ENCODE measurements at regions not wholly inside any gene's neighbourhood (a gene's known extent, or its start where the extent isn't known, plus 50 kb on each side); places are given as distances from the start of the nearest gene placed in this dataset.

DNA sequence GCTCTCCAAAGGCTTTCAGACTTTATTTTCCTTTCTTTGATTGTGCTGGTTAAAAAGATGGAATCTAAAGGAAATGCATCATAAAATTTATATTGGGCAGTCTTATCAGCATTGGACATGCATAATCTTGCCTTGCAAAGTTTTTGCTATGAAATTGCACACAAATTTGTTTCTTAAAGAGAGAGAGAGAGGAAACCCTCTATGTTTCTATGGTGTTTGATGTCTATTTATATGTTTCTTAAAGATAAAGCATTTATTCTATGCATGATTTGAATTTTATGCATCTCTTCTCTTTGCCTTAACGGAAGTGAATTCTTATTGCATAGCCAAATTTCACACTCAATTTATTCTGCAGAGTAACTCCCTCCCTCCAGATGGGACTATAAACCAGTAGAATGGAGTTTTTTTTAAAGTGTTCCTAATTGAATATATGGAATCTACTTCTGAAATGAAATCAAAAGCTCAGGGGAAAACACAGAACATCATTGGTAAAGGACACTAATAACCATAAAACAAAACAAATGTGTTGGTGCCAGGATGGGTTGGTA lies 83.5 kb upstream of the PPARGC1A start:
- TF ChIP-seq EZH2 (IDR thresholded peaks at IDR 0.05), result no peak
- TF ChIP-seq, protein P1, sequence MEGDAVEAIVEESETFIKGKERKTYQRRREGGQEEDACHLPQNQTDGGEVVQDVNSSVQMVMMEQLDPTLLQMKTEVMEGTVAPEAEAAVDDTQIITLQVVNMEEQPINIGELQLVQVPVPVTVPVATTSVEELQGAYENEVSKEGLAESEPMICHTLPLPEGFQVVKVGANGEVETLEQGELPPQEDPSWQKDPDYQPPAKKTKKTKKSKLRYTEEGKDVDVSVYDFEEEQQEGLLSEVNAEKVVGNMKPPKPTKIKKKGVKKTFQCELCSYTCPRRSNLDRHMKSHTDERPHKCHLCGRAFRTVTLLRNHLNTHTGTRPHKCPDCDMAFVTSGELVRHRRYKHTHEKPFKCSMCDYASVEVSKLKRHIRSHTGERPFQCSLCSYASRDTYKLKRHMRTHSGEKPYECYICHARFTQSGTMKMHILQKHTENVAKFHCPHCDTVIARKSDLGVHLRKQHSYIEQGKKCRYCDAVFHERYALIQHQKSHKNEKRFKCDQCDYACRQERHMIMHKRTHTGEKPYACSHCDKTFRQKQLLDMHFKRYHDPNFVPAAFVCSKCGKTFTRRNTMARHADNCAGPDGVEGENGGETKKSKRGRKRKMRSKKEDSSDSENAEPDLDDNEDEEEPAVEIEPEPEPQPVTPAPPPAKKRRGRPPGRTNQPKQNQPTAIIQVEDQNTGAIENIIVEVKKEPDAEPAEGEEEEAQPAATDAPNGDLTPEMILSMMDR (IDR thresholded peaks at IDR 0.05), result no peak
- TF ChIP-seq EZH2phosphoT487 (IDR thresholded peaks at IDR 0.05), result no peak

All from neural progenitor cell (in vitro differentiated cells).